IMR-90 (cell line): ENCODE measurements at regions not wholly inside any gene's neighbourhood (a gene's known extent, or its start where the extent isn't known, plus 50 kb on each side); places are given as distances from the start of the nearest gene placed in this dataset.

ENCODE experiments used
- ATAC-seq: fragments of 200-7000 bp; cut with Tn5 transposase; 2 replicates; pipeline ENCODE4 v1.9.1; 2020; ENCODE audit warnings: low read depth, mild to moderate bottlenecking, moderate library complexity
- BruUV-seq: library from RNA; stranded (reverse); fragments of 400-500 nt; replicated peaks from 2 replicates; lab custom pipeline; 2021; lab: Mats Ljungman, UMichigan
- CTCF ChIA-PET: fragments of 300-600 bp; formaldehyde crosslinking; extraction: SDS; loops from one replicate; lab custom pipeline; 2021; ENCODE audit warnings: antibody characterized with exemption; lab: Yijun Ruan, JAX
- POLR2A ChIA-PET: fragments of 300-600 bp; sonication (Branson Sonifier 250); formaldehyde crosslinking; loops from one replicate; lab custom pipeline; 2022; ENCODE audit warnings: antibody characterized with exemption; ENCODE audit not compliant: unreplicated experiment; lab: Charles Lee
- DNase-seq: peaks from one replicate; pipeline ENCODE4 v3.0.0; 2013
- H2AFZ ChIP-seq: replicated peaks from 2 replicates; pipeline ENCODE3; 2013; ENCODE audit warnings: low read length, mild to moderate bottlenecking; ENCODE audit not compliant: poor library complexity
- H2AK5ac ChIP-seq: 2 replicates; pipeline ENCODE4 v1.6.1; 2013; ENCODE audit warnings: low read depth, low read length, inconsistent platforms
- H2AK9ac ChIP-seq: replicated peaks from 2 replicates; pipeline ENCODE3; 2013; ENCODE audit warnings: mild to moderate bottlenecking, low read depth, low read length, moderate library complexity; ENCODE audit not compliant: poor library complexity
- H2BK120ac ChIP-seq: 2 replicates; pipeline ENCODE4 v1.6.1; 2013; ENCODE audit warnings: low read depth, low read length, inconsistent platforms
- H2BK15ac ChIP-seq: 3 replicates; pipeline ENCODE4 v1.6.1; 2013; ENCODE audit warnings: low read depth, low read length, inconsistent platforms
- H2BK20ac ChIP-seq: 2 replicates; pipeline ENCODE4 v1.6.1; 2013; ENCODE audit warnings: low read depth, mild to moderate bottlenecking, inconsistent platforms, low read length, moderate library complexity
- H2BK5ac ChIP-seq: 2 replicates; pipeline ENCODE4 v1.6.1; 2013; ENCODE audit warnings: mild to moderate bottlenecking, low read depth, low read length, inconsistent platforms; ENCODE audit not compliant: poor library complexity, severe bottlenecking
- H3K14ac ChIP-seq: replicated peaks from 2 replicates; pipeline ENCODE4 v1.6.1; 2013; ENCODE audit warnings: low read depth, low read length, inconsistent platforms
- H3K18ac ChIP-seq: 2 replicates; pipeline ENCODE4 v1.6.1; 2013; ENCODE audit warnings: low read depth, low read length, control low read depth
- H3K23ac ChIP-seq: 2 replicates; pipeline ENCODE4 v1.6.1; 2013; ENCODE audit warnings: low read depth, low read length, inconsistent platforms
- H3K27ac ChIP-seq: 2 replicates; pipeline ENCODE4 v1.5.1; 2013; ENCODE audit warnings: mild to moderate bottlenecking, control low read depth, low read length; ENCODE audit not compliant: insufficient read depth
- H3K27me3 ChIP-seq: 2 replicates; pipeline ENCODE4 v1.6.1; 2013; ENCODE audit warnings: low read length; ENCODE audit not compliant: control insufficient read depth, insufficient read depth
- H3K36me3 ChIP-seq: 2 replicates; pipeline ENCODE4 v1.6.1; 2013; ENCODE audit warnings: low read length, mixed read lengths; ENCODE audit not compliant: control insufficient read depth, insufficient read depth
- H3K4ac ChIP-seq: 2 replicates; pipeline ENCODE4 v1.6.1; 2013; ENCODE audit warnings: low read depth, low read length, inconsistent platforms
- H3K4me1 ChIP-seq: 2 replicates; pipeline ENCODE4 v1.6.1; 2013; ENCODE audit warnings: low read length, mixed read lengths; ENCODE audit not compliant: control insufficient read depth, insufficient read depth
- H3K4me2 ChIP-seq: 2 replicates; pipeline ENCODE4 v1.6.1; 2013; ENCODE audit warnings: low read depth, mild to moderate bottlenecking, control low read depth, low read length, moderate library complexity
- H3K4me3 ChIP-seq: 2 replicates; pipeline ENCODE4 v1.5.1; 2013; ENCODE audit warnings: low read depth, mild to moderate bottlenecking, control low read depth, low read length, moderate library complexity; ENCODE audit not compliant: insufficient read depth
- H3K56ac ChIP-seq: 2 replicates; pipeline ENCODE4 v1.6.1; 2013; ENCODE audit warnings: low read length, inconsistent platforms; ENCODE audit not compliant: insufficient read depth; ENCODE audit errors: extremely low read depth
- H3K79me1 ChIP-seq, 2 experiments: 2 replicates each; pipeline ENCODE4 v1.6.1; 2013; ENCODE audit warnings: low read length in 2 of 2, inconsistent platforms in 1 of 2, low read depth in 1 of 2
- H3K9ac ChIP-seq: 2 replicates; pipeline ENCODE4 v1.6.1; 2013; ENCODE audit warnings: low read depth, low read length, control low read depth
- H3K9me1 ChIP-seq: 2 replicates; pipeline ENCODE4 v1.6.1; 2013; ENCODE audit warnings: low read length, inconsistent platforms; ENCODE audit not compliant: insufficient read depth
- H3K9me3 ChIP-seq: 2 replicates; pipeline ENCODE4 v1.6.1; 2013; ENCODE audit warnings: low read length; ENCODE audit not compliant: control insufficient read depth, insufficient read depth
- H4K20me1 ChIP-seq: 2 replicates; pipeline ENCODE4 v1.6.1; 2013; ENCODE audit warnings: low read length, inconsistent platforms; ENCODE audit not compliant: insufficient read depth
- H4K5ac ChIP-seq: 2 replicates; pipeline ENCODE4 v1.6.1; 2013; ENCODE audit warnings: mild to moderate bottlenecking, low read depth, low read length, control low read depth
- H4K8ac ChIP-seq, 2 experiments: 2 replicates each; pipeline ENCODE4 v1.6.1; 2013; ENCODE audit warnings: low read depth in 2 of 2, low read length in 2 of 2, control low read depth in 1 of 2, inconsistent platforms in 1 of 2
- H4K91ac ChIP-seq: 2 replicates; pipeline ENCODE4 v1.6.1; 2013; ENCODE audit warnings: low read depth, low read length, inconsistent platforms; ENCODE audit not compliant: insufficient read depth
- BHLHE40 ChIP-seq: fragments of 150-350 bp; IDR thresholded peaks from 2 replicates; pipeline ENCODE4 v1.6.1; 2016; ENCODE audit warnings: mild to moderate bottlenecking, low read depth, low read length
- CEBPB ChIP-seq: IDR thresholded peaks from 2 replicates; pipeline ENCODE4 v1.6.1; 2012; ENCODE audit warnings: low read depth, low read length, improper control_type of control experiment
- CHD1 ChIP-seq: IDR thresholded peaks from 2 replicates; pipeline ENCODE4 v1.6.1; 2012; ENCODE audit warnings: low read depth, low read length, improper control_type of control experiment
- CTCF ChIP-seq: conservative IDR thresholded peaks from 2 replicates; pipeline ENCODE4 v1.5.1; 2012; ENCODE audit warnings: mild to moderate bottlenecking, low read depth, low read length, improper control_type of control experiment
- ELK1 ChIP-seq: fragments of 150-350 bp; IDR thresholded peaks from 2 replicates; pipeline ENCODE4 v1.6.1; 2016; ENCODE audit warnings: low read depth, mild to moderate bottlenecking, low read length, moderate library complexity, borderline replicate concordance
- FOS ChIP-seq: fragments of 150-350 bp; IDR thresholded peaks from 2 replicates; pipeline ENCODE4 v1.6.1; 2016; ENCODE audit warnings: low read depth, low read length
- MAFK ChIP-seq: IDR thresholded peaks from 2 replicates; pipeline ENCODE4 v1.6.1; 2012; ENCODE audit warnings: low read depth, low read length, improper control_type of control experiment
- MAZ ChIP-seq: IDR thresholded peaks from 2 replicates; pipeline ENCODE4 v1.6.1; 2012; ENCODE audit warnings: low read depth, mild to moderate bottlenecking, low read length, improper control_type of control experiment, moderate library complexity, borderline replicate concordance
- MXI1 ChIP-seq: IDR thresholded peaks from 2 replicates; pipeline ENCODE4 v1.6.1; 2012; ENCODE audit warnings: low read depth, mild to moderate bottlenecking, low read length, moderate library complexity, borderline replicate concordance
- NFE2L2 ChIP-seq: fragments of 150-350 bp; IDR thresholded peaks from 2 replicates; pipeline ENCODE4 v1.6.1; 2016; ENCODE audit warnings: low read depth, mild to moderate bottlenecking, low read length
- POLR2A ChIP-seq: IDR thresholded peaks from 2 replicates; pipeline ENCODE4 v1.6.1; 2012; ENCODE audit warnings: mild to moderate bottlenecking, low read depth, low read length
- RAD21 ChIP-seq: IDR thresholded peaks from 2 replicates; pipeline ENCODE4 v1.6.1; 2012; ENCODE audit warnings: low read length, improper control_type of control experiment
- RCOR1 ChIP-seq: IDR thresholded peaks from 2 replicates; pipeline ENCODE4 v1.6.1; 2012; ENCODE audit warnings: mild to moderate bottlenecking, low read length, improper control_type of control experiment; ENCODE audit not compliant: insufficient replicate concordance
- RFX5 ChIP-seq: IDR thresholded peaks from 2 replicates; pipeline ENCODE4 v1.8.0; 2012; ENCODE audit warnings: low read depth, mild to moderate bottlenecking, low read length, moderate library complexity
- SMC3 ChIP-seq: fragments of 150-350 bp; IDR thresholded peaks from 2 replicates; pipeline ENCODE4 v1.6.1; 2016; ENCODE audit warnings: low read depth, mild to moderate bottlenecking, antibody characterized with exemption, low read length, moderate library complexity
- WGBS, 2 experiments: methylation state at CpG; one replicate each; pipeline versions ENCODE4 v1.1.5 to v1.1.7; 2013; ENCODE audit warnings: missing lambda C conversion rate in 2 of 2; ENCODE audit not compliant: insufficient read length in 1 of 2; ENCODE audit errors: extremely low coverage in 2 of 2; 5-methylcytosine and 5-hydroxymethylcytosine counted together
- dilution Hi-C: fragments of 300-500 bp; cut with HindIII; formaldehyde crosslinking; loops from one replicate; pipeline ENCODE4 v1.14.3; 2018; ENCODE audit warnings: low sequenced_read_pairs; ENCODE audit not compliant: unreplicated experiment
- in situ Hi-C: fragments of 300-500 bp; cut with MboI; formaldehyde crosslinking; loops from 3 replicates; pipeline ENCODE4 v1.14.3; 2019; ENCODE audit warnings: low sequenced_read_pairs, inconsistent platforms, mixed read lengths
- intact Hi-C: fragments of 100-400 bp; cut with micrococcal nuclease; formaldehyde crosslinking; loops from 2 replicates; pipeline ENCODE4 v1.10.0; 2022
- TF ChIP-seq, protein P1 (sequence below): fragments of 150-350 bp; IDR thresholded peaks from 2 replicates; pipeline ENCODE4 v1.6.1; 2017; ENCODE audit warnings: mild to moderate bottlenecking, antibody characterized with exemption, low read length, low read depth

DNA sequence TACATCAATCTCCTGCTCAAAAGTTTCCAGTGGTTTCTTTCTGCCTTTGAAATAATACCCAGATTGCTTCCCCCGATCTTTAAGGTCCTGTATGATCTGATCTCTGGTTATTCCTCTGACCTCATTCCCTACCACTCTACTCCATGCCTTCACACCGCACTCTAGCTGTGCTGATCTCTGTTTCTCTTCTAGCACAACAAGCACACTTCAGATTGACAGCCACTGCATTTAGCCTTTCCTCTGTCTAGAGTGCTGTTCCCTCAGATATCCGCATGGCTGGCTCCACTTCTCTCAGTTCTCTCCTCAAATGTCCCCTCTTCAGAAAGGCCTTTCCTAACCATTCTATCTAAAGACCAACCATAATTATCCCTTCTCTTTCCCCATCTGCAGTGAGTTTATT is 370.4 kb upstream of the FGF13 start:
- dilution Hi-C loops (no loop called here), in situ Hi-C loops (no loop called here), intact Hi-C loops (no loop called here)
- H3K4me3 ChIP-seq: no peak overlapping the region
- no peak overlapping the region for H4K5ac ChIP-seq
- POLR2A ChIA-PET: no interaction called here
- H3K18ac ChIP-seq: no peak overlapping the region
- ATAC-seq (no peak), DNase-seq (no peak)
- H3K14ac ChIP-seq: no peak overlapping the region
- H3K4ac ChIP-seq: no peak overlapping the region
- H3K27ac ChIP-seq: no peak overlapping the region
- H3K23ac ChIP-seq: no peak overlapping the region
- no peak overlapping the region for H4K91ac ChIP-seq
- no peaks in the 10 kb centered on the region for H3K9me3 ChIP-seq
- H3K27me3 ChIP-seq: no peaks in the 10 kb centered on the region
- H3K36me3 ChIP-seq: no peaks in the 10 kb centered on the region
- no peak overlapping the region for H3K56ac ChIP-seq
- no peak overlapping the region for H3K9ac ChIP-seq
- H3K4me1 ChIP-seq: no peaks in the 10 kb centered on the region
- no peak overlapping the region for H2BK15ac ChIP-seq
- H2AK5ac ChIP-seq: no peak overlapping the region
- CTCF ChIA-PET: no interaction called here
- no peak for TF ChIP-seq CHD1
- TF ChIP-seq SMC3: no peak
- no peak for TF ChIP-seq RAD21
- no peak for TF ChIP-seq MAZ
- TF ChIP-seq, protein P1, sequence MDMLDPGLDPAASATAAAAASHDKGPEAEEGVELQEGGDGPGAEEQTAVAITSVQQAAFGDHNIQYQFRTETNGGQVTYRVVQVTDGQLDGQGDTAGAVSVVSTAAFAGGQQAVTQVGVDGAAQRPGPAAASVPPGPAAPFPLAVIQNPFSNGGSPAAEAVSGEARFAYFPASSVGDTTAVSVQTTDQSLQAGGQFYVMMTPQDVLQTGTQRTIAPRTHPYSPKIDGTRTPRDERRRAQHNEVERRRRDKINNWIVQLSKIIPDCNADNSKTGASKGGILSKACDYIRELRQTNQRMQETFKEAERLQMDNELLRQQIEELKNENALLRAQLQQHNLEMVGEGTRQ: no peak
- no peak for TF ChIP-seq CTCF
- no peak for TF ChIP-seq MXI1
- no peak for TF ChIP-seq CEBPB
- TF ChIP-seq BHLHE40: no peak
- TF ChIP-seq RFX5: no peak
- TF ChIP-seq NFE2L2: no peak
- no peak for TF ChIP-seq ELK1
- TF ChIP-seq POLR2A: no peak
- no peak for TF ChIP-seq MAFK
- TF ChIP-seq RCOR1: no peak
- TF ChIP-seq FOS: no peak
- no peak overlapping the region for H2BK120ac ChIP-seq
- no peak overlapping the region for H2BK20ac ChIP-seq
- H4K20me1 ChIP-seq: no peaks in the 10 kb centered on the region
- no peaks in the 10 kb centered on the region for H3K9me1 ChIP-seq
- no peak overlapping the region for H4K8ac ChIP-seq
- H3K4me2 ChIP-seq: no peak overlapping the region
- H2AK9ac ChIP-seq: no peak overlapping the region
- WGBS, 2 experiments: 43% methylated on average over 3 of the region's 3 CpGs; no CpG with 5 or more reads in 1 of the 2 experiments
- no TSS peak for BruUV-seq
- H2BK5ac ChIP-seq: no peak overlapping the region
- H3K79me1 ChIP-seq: no peaks in the 10 kb centered on the region
- no peak overlapping the region for H2AFZ ChIP-seq
